OCI-M2 (cell line): ENCODE measurements at regions not wholly inside any gene's neighbourhood (a gene's known extent, or its start where the extent isn't known, plus 50 kb on each side); places are given as distances from the start of the nearest gene placed in this dataset.

Source experiments
- DNase-seq: peaks from one replicate; lab custom pipeline; 2025; ENCODE audit not compliant: unreplicated experiment; lab: John Stamatoyannopoulos, UW

- DNase-seq = no peak
These were observed 96.1 kb downstream of the ARL4A start for GRCh38 chr7:12783421-12784095.

- DNase-seq = no peak
These were observed 98.0 kb downstream of the ARL4A start for GRCh38 chr7:12785473-12785872.

GRCh38 chr7:12786494-12786893 lies 99.1 kb downstream of the ARL4A start:
- no peak for DNase-seq

- no peak for DNase-seq
These were observed 100.7 kb downstream of the ARL4A start for GRCh38 chr7:12788171-12788570.

GRCh38 chr7:12788591-12788990 lies 101.2 kb downstream of the ARL4A start:
- no peak for DNase-seq

GRCh38 chr7:12794722-12795302 lies 107.4 kb downstream of the ARL4A start:
- DNase-seq = no peak

- no peak for DNase-seq
These were observed 109.1 kb downstream of the ARL4A start for GRCh38 chr7:12796397-12797127.

- no peak for DNase-seq
These were observed 113.1 kb downstream of the ARL4A start for GRCh38 chr7:12800486-12800885.

- DNase-seq = no peak
These were observed 113.7 kb downstream of the ARL4A start for GRCh38 chr7:12801107-12801506.

GRCh38 chr7:12802070-12802469 lies 114.6 kb downstream of the ARL4A start:
- DNase-seq = no peak

GRCh38 chr7:12803542-12803941 lies 116.1 kb downstream of the ARL4A start:
- no peak for DNase-seq

GRCh38 chr7:12805518-12805928 lies 118.1 kb downstream of the ARL4A start:
- no peak for DNase-seq

- no peak for DNase-seq
These were observed 118.5 kb downstream of the ARL4A start for GRCh38 chr7:12805957-12806356.

GRCh38 chr7:12809476-12809875 lies 122.0 kb downstream of the ARL4A start:
- no peak for DNase-seq

- no peak for DNase-seq
These were observed 124.7 kb downstream of the ARL4A start for GRCh38 chr7:12812111-12812510.

GRCh38 chr7:12814107-12814506 lies 126.7 kb downstream of the ARL4A start:
- DNase-seq = no peak

- no peak for DNase-seq
These were observed 127.4 kb downstream of the ARL4A start for GRCh38 chr7:12814828-12815227.

GRCh38 chr7:12815426-12815825 lies 128.0 kb downstream of the ARL4A start:
- no peak for DNase-seq

GRCh38 chr7:12815871-12816270 lies 128.4 kb downstream of the ARL4A start:
- DNase-seq = no peak

- DNase-seq = no peak
These were observed 133.3 kb downstream of the ARL4A start for GRCh38 chr7:12820777-12821176.

GRCh38 chr7:12821746-12822145 lies 134.3 kb downstream of the ARL4A start:
- no peak for DNase-seq

- DNase-seq = no peak
These were observed 138.6 kb downstream of the ARL4A start for GRCh38 chr7:12826079-12826478.
